Tibial nerve (tissue), 4 donors: ENCODE measurements at regions not wholly inside any gene's neighbourhood (a gene's known extent, or its start where the extent isn't known, plus 50 kb on each side); places are given as distances from the start of the nearest gene placed in this dataset.

ENCODE experiments used
- CTCF ChIP-seq, 5 experiments: fragments of 200-600 bp in 3 of 5; fragments of 450-650 bp in 2 of 5; sonication (generic) in 3 of 5; IDR thresholded peaks; one replicate each; pipeline ENCODE4 v1.5.1; 2016 to 2019; ENCODE audit warnings: antibody characterized with exemption in 5 of 5, mild to moderate bottlenecking in 3 of 5, moderate library complexity in 2 of 5
- EP300 ChIP-seq, 2 donors: sonication (generic); formaldehyde crosslinking; IDR thresholded peaks; one replicate each; pipeline ENCODE4 v1.6.1; 2017; ENCODE audit warnings: antibody characterized with exemption in 2 of 2, mild to moderate bottlenecking in 1 of 2
- POLR2A ChIP-seq, 2 donors: fragments of 450-650 bp; IDR thresholded peaks; one replicate each; pipeline ENCODE4 v1.6.1; 2017; ENCODE audit warnings: antibody characterized with exemption in 2 of 2, mild to moderate bottlenecking in 2 of 2, moderate library complexity in 2 of 2

GRCh38 chr2:139790136-139790535 is 1009.9 kb upstream of the NXPH2 start:
- TF ChIP-seq EP300 (IDR thresholded peaks at IDR 0.05) = no peak
- no peak for TF ChIP-seq CTCF (IDR thresholded peaks at IDR 0.05)
- no peak for TF ChIP-seq POLR2A (IDR thresholded peaks at IDR 0.05)
